ENCODE measurements at regions not wholly inside any gene's neighbourhood (a gene's known extent, or its start where the extent isn't known, plus 50 kb on each side); places are given as distances from the start of the nearest gene placed in this dataset.

DNA sequence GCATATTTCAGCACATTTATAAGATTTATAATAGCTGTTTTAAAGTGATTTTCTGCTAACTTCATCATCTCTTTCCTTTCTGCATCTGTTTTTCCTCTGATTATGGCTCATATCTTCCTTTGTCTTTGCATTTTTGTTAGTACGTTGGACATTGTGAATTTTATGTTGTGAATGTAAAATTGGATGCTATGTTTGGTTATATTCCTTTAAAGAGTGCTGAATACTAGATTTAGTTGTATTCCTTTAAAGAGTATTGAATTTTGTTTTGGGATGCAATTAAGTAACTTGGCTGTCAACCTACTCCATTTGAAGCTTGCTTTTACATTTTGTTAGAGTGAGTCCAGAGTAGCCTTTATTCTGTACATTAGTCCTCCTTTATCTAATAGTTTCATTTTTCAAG lies 81.2 kb downstream of the ZNF777 start (continued):
- no peak for TF ChIP-seq ZNF561 (tag by site-specific recombination; IDR thresholded peaks at IDR 0.05; ENCODE audit: borderline replicate concordance)
- TF ChIP-seq ZNF704 (tag by site-specific recombination; IDR thresholded peaks at IDR 0.05): no peak
- TF ChIP-seq, protein P1, sequence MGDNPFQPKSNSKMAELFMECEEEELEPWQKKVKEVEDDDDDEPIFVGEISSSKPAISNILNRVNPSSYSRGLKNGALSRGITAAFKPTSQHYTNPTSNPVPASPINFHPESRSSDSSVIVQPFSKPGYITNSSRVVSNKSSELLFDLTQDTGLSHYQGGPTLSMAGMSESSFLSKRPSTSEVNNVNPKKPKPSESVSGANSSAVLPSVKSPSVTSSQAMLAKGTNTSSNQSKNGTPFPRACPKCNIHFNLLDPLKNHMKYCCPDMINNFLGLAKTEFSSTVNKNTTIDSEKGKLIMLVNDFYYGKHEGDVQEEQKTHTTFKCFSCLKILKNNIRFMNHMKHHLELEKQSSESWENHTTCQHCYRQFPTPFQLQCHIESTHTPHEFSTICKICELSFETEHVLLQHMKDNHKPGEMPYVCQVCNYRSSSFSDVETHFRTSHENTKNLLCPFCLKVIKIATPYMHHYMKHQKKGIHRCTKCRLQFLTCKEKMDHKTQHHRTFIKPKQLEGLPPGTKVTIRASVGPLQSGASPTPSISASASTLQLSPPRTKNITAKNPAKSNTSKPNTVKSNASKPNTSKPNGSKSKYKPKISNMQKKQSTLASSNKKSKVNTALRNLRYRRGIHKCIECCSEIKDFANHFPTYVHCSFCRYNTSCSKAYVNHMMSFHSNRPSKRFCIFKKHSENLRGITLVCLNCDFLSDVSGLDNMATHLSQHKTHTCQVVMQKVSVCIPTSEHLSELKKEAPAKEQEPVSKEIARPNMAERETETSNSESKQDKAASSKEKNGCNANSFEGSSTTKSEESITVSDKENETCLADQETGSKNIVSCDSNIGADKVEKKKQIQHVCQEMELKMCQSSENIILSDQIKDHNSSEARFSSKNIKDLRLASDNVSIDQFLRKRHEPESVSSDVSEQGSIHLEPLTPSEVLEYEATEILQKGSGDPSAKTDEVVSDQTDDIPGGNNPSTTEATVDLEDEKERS (tag by site-specific recombination; IDR thresholded peaks at IDR 0.05): peak; percentile 95; the same call in 1 of the 2 replicates
- TF ChIP-seq, protein P2, sequence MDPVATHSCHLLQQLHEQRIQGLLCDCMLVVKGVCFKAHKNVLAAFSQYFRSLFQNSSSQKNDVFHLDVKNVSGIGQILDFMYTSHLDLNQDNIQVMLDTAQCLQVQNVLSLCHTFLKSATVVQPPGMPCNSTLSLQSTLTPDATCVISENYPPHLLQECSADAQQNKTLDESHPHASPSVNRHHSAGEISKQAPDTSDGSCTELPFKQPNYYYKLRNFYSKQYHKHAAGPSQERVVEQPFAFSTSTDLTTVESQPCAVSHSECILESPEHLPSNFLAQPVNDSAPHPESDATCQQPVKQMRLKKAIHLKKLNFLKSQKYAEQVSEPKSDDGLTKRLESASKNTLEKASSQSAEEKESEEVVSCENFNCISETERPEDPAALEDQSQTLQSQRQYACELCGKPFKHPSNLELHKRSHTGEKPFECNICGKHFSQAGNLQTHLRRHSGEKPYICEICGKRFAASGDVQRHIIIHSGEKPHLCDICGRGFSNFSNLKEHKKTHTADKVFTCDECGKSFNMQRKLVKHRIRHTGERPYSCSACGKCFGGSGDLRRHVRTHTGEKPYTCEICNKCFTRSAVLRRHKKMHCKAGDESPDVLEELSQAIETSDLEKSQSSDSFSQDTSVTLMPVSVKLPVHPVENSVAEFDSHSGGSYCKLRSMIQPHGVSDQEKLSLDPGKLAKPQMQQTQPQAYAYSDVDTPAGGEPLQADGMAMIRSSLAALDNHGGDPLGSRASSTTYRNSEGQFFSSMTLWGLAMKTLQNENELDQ (tag by site-specific recombination; IDR thresholded peaks at IDR 0.05; ENCODE audit: low read depth): no peak
- TF ChIP-seq, protein P3, sequence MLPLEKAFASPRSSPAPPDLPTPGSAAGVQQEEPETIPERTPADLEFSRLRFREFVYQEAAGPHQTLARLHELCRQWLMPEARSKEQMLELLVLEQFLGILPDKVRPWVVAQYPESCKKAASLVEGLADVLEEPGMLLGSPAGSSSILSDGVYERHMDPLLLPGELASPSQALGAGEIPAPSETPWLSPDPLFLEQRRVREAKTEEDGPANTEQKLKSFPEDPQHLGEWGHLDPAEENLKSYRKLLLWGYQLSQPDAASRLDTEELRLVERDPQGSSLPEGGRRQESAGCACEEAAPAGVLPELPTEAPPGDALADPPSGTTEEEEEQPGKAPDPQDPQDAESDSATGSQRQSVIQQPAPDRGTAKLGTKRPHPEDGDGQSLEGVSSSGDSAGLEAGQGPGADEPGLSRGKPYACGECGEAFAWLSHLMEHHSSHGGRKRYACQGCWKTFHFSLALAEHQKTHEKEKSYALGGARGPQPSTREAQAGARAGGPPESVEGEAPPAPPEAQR (tag by site-specific recombination; IDR thresholded peaks at IDR 0.05): no peak

GRCh38 chr7:149381245-149381644 lies 79.6 kb downstream of the ZNF777 start:
- Histone ChIP-seq H3K4me3 (ENCODE audit: low read depth, low read length) (no peak overlapping the region), H3K4me1 (ENCODE audit: control insufficient read depth, insufficient read depth, low read length) (no peaks in the 10 kb centered on the region), H3K27ac (ENCODE audit: extremely low read depth, low read depth, low read length) (no peak overlapping the region), H3K9me3 (ENCODE audit: control insufficient read depth, insufficient read depth, low read depth, low read length) (peaks cover 2% of the 10 kb centered on the region; the same call in 1 of the 2 replicates), H3K36me3 (ENCODE audit: control insufficient read depth in 2 of 2, insufficient read depth in 1 of 2, low read length in 2 of 2) (no peaks in the 10 kb centered on the region)
- TF ChIP-seq HIC1 (tag by site-specific recombination; IDR thresholded peaks at IDR 0.05) (no peak), ZNF530 (tag by site-specific recombination; IDR thresholded peaks at IDR 0.05; ENCODE audit: low read depth) (no peak), HOXC10 (CRISPR knock-in tag; IDR thresholded peaks at IDR 0.05) (no peak), ZNF658 (tag by site-specific recombination; IDR thresholded peaks at IDR 0.05) (no peak), ZNF239 (tag by site-specific recombination; IDR thresholded peaks at IDR 0.05) (no peak), ZBTB7A (tag by site-specific recombination; IDR thresholded peaks at IDR 0.05; ENCODE audit: low read depth) (no peak), ZNF211 (tag by site-specific recombination; IDR thresholded peaks at IDR 0.05; ENCODE audit: low read depth) (no peak), ZNF335 (tag by site-specific recombination; conservative IDR thresholded peaks at IDR 0.05) (no peak)
- TF ChIP-seq, protein P4, sequence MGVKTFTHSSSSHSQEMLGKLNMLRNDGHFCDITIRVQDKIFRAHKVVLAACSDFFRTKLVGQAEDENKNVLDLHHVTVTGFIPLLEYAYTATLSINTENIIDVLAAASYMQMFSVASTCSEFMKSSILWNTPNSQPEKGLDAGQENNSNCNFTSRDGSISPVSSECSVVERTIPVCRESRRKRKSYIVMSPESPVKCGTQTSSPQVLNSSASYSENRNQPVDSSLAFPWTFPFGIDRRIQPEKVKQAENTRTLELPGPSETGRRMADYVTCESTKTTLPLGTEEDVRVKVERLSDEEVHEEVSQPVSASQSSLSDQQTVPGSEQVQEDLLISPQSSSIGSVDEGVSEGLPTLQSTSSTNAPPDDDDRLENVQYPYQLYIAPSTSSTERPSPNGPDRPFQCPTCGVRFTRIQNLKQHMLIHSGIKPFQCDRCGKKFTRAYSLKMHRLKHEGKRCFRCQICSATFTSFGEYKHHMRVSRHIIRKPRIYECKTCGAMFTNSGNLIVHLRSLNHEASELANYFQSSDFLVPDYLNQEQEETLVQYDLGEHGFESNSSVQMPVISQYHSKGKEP (tag by site-specific recombination; IDR thresholded peaks at IDR 0.05): no peak
- TF ChIP-seq, protein P5, sequence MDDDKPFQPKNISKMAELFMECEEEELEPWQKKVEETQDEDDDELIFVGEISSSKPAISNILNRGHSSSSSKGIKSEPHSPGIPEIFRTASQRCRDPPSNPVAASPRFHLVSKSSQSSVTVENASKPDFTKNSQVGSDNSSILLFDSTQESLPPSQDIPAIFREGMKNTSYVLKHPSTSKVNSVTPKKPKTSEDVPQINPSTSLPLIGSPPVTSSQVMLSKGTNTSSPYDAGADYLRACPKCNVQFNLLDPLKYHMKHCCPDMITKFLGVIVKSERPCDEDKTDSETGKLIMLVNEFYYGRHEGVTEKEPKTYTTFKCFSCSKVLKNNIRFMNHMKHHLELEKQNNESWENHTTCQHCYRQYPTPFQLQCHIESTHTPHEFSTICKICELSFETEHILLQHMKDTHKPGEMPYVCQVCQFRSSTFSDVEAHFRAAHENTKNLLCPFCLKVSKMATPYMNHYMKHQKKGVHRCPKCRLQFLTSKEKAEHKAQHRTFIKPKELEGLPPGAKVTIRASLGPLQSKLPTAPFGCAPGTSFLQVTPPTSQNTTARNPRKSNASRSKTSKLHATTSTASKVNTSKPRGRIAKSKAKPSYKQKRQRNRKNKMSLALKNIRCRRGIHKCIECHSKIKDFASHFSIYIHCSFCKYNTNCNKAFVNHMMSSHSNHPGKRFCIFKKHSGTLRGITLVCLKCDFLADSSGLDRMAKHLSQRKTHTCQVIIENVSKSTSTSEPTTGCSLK (tag by site-specific recombination; IDR thresholded peaks at IDR 0.05): no peak
- ChIA-PET POLR2A (no interaction called here), CTCF (no interaction called here)

Measured in HEK293 (cell line).